MG63 (cell line): ENCODE measurements at regions not wholly inside any gene's neighbourhood (a gene's known extent, or its start where the extent isn't known, plus 50 kb on each side); places are given as distances from the start of the nearest gene placed in this dataset.
"Not testable (repeated sequence)": the region's sequence is repeated elsewhere in the genome, so short reads cannot be mapped to it uniquely, and the experiment has no call there.

ENCODE experiments used
- DNase-seq: peaks from one replicate; pipeline ENCODE4 v3.0.0-alpha.2; 2020
- H3K27me3 ChIP-seq: fragments of 250-450 bp; sonication (Bioruptor Pico); 2 replicates; pipeline ENCODE4 v1.5.1; 2020; ENCODE audit warnings: mild to moderate bottlenecking, moderate library complexity
- H3K36me3 ChIP-seq: fragments of 250-450 bp; sonication (Bioruptor Pico); 2 replicates; pipeline ENCODE4 v1.5.1; 2020; ENCODE audit warnings: mild to moderate bottlenecking, moderate library complexity
- H3K4me3 ChIP-seq: fragments of 250-450 bp; sonication (Bioruptor Pico); 2 replicates; pipeline ENCODE4 v1.5.1; 2020; ENCODE audit warnings: mild to moderate bottlenecking, moderate library complexity
- H3K9me3 ChIP-seq: fragments of 250-450 bp; sonication (Bioruptor Pico); 2 replicates; pipeline ENCODE4 v1.5.1; 2020; ENCODE audit warnings: mild to moderate bottlenecking, moderate library complexity

- DNase-seq: no peak
- H3K4me3 ChIP-seq: no peak overlapping the region
- no peaks in the 10 kb centered on the region for H3K27me3 ChIP-seq
- no peaks in the 10 kb centered on the region for H3K36me3 ChIP-seq
- H3K9me3 ChIP-seq: peaks cover 4% of the 10 kb centered on the region; the same call in 1 of the 2 replicates
These were observed 179.7 kb downstream of the HSD17B3 start for GRCh38 chr9:96122282-96122681.

GRCh38 chr9:96121136-96121535, 180.8 kb downstream of the HSD17B3 start:
- Histone ChIP-seq H3K4me3 (no peak overlapping the region), H3K9me3 (peaks cover 4% of the 10 kb centered on the region; the same call in 1 of the 2 replicates), H3K27me3 (no peaks in the 10 kb centered on the region), H3K36me3 (no peaks in the 10 kb centered on the region)
- DNase-seq: no peak

- DNase-seq: no peak
These were observed 184.4 kb downstream of the HSD17B3 start for GRCh38 chr9:96117398-96118080.

GRCh38 chr9:96116275-96117064, 185.5 kb downstream of the HSD17B3 start:
- Histone ChIP-seq H3K9me3 (peaks cover 4% of the 10 kb centered on the region; the same call in 1 of the 2 replicates), H3K27me3 (no peaks in the 10 kb centered on the region), H3K4me3 (no peak overlapping the region), H3K36me3 (no peaks in the 10 kb centered on the region)
- no peak for DNase-seq

More at GRCh38 chr9:96117398-96118080, 184.4 kb downstream of the HSD17B3 start:
- H3K4me3 ChIP-seq: no peak overlapping the region
- H3K36me3 ChIP-seq: no peaks in the 10 kb centered on the region
- peaks cover 4% of the 10 kb centered on the region; the same call in 1 of the 2 replicates for H3K9me3 ChIP-seq
- no peaks in the 10 kb centered on the region for H3K27me3 ChIP-seq

GRCh38 chr9:96115836-96116235, 186.1 kb downstream of the HSD17B3 start:
- Histone ChIP-seq H3K36me3 (no peaks in the 10 kb centered on the region), H3K4me3 (no peak overlapping the region), H3K9me3 (peaks cover 4% of the 10 kb centered on the region; the same call in 1 of the 2 replicates), H3K27me3 (no peaks in the 10 kb centered on the region)
- no peak for DNase-seq

GRCh38 chr9:96113032-96113431, 188.9 kb downstream of the HSD17B3 start:
- Histone ChIP-seq H3K4me3 (no peak overlapping the region), H3K36me3 (no peaks in the 10 kb centered on the region), H3K9me3 (no peaks in the 10 kb centered on the region), H3K27me3 (no peaks in the 10 kb centered on the region)
- DNase-seq: no peak

GRCh38 chr9:96109680-96110351, 192.2 kb downstream of the HSD17B3 start:
- Histone ChIP-seq H3K36me3 (no peaks in the 10 kb centered on the region), H3K9me3 (0 out of 2 replicates have a peak, but pooled peaks cover 2% of the 10 kb centered on the region), H3K27me3 (no peaks in the 10 kb centered on the region), H3K4me3 (no peak overlapping the region)
- DNase-seq: no peak

GRCh38 chr9:96108691-96109380, 193.1 kb downstream of the HSD17B3 start:
- no peaks in the 10 kb centered on the region for H3K27me3 ChIP-seq

GRCh38 chr9:96107436-96107835, 194.5 kb downstream of the HSD17B3 start:
- Histone ChIP-seq H3K4me3 (no peak overlapping the region), H3K36me3 (no peaks in the 10 kb centered on the region), H3K27me3 (no peaks in the 10 kb centered on the region), H3K9me3 (peaks cover 2% of the 10 kb centered on the region; the same call in 1 of the 2 replicates)
- no peak for DNase-seq

More at GRCh38 chr9:96108691-96109380, 193.1 kb downstream of the HSD17B3 start:
- H3K9me3 ChIP-seq: peaks cover 2% of the 10 kb centered on the region; the same call in 1 of the 2 replicates
- H3K36me3 ChIP-seq: no peaks in the 10 kb centered on the region
- H3K4me3 ChIP-seq: no peak overlapping the region
- no peak for DNase-seq

- Histone ChIP-seq H3K27me3 (no peaks in the 10 kb centered on the region), H3K9me3 (no peaks in the 10 kb centered on the region; the same call in 1 of the 2 replicates), H3K36me3 (no peaks in the 10 kb centered on the region), H3K4me3 (no peak overlapping the region)
- peak; percentile 15 for DNase-seq
These were observed 201.3 kb downstream of the HSD17B3 start for GRCh38 chr9:96100385-96101300.

- H3K9me3 ChIP-seq, H3K27me3 ChIP-seq, H3K36me3 ChIP-seq, DNase-seq, H3K4me3 ChIP-seq: not testable (repeated sequence)
These were observed 211.3 kb downstream of the HSD17B3 start for GRCh38 chr9:96090630-96091029.

- no peak for DNase-seq
- no peaks in the 10 kb centered on the region for H3K27me3 ChIP-seq
- no peak overlapping the region for H3K4me3 ChIP-seq
- H3K36me3 ChIP-seq: no peaks in the 10 kb centered on the region
- H3K9me3 ChIP-seq: no peaks in the 10 kb centered on the region
These were observed 212.4 kb downstream of the HSD17B3 start for GRCh38 chr9:96089452-96090085.

GRCh38 chr9:96088510-96088909, 213.0 kb downstream of the ERCC6L2 start:
- no peaks in the 10 kb centered on the region for H3K36me3 ChIP-seq
- no peak for DNase-seq
- no peaks in the 10 kb centered on the region for H3K27me3 ChIP-seq
- no peak overlapping the region for H3K4me3 ChIP-seq
- no peaks in the 10 kb centered on the region for H3K9me3 ChIP-seq

- no peak for DNase-seq
- H3K36me3 ChIP-seq: no peaks in the 10 kb centered on the region
- H3K9me3 ChIP-seq: no peaks in the 10 kb centered on the region
- no peak overlapping the region for H3K4me3 ChIP-seq
- H3K27me3 ChIP-seq: no peaks in the 10 kb centered on the region
These were observed 212.3 kb downstream of the ERCC6L2 start for GRCh38 chr9:96087669-96088299.
